Ammon's horn (tissue), 1 donor: ENCODE measurements at regions not wholly inside any gene's neighbourhood (a gene's known extent, or its start where the extent isn't known, plus 50 kb on each side); places are given as distances from the start of the nearest gene placed in this dataset.
A peak's percentile ranks its signal among the peaks of the same experiment; 100 is the strongest.

Experiments used
- DNase-seq: peaks from one replicate; pipeline ENCODE4 v3.0.0-alpha.2; 2016; ENCODE audit warnings: low spot score

DNA sequence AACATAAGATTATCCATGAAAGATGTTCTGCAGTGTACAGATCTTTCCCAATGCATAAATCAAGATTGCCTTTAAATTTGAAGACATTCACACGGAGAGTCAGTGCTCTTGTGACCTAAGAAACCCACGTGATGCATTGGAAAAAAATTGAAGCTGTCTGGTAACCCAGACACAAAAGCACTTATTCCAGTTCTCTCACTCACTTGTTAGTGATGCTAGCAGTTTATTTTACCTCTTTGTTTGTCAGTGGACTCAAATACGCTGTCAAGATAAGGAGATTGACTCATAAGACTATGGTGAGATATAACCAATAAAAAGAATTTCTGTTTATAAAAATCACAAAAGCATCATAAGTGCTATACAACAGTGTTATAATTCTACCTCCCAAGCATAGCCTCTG lies 245.8 kb upstream of the SMIM31 start:
- no peak for DNase-seq

DNA sequence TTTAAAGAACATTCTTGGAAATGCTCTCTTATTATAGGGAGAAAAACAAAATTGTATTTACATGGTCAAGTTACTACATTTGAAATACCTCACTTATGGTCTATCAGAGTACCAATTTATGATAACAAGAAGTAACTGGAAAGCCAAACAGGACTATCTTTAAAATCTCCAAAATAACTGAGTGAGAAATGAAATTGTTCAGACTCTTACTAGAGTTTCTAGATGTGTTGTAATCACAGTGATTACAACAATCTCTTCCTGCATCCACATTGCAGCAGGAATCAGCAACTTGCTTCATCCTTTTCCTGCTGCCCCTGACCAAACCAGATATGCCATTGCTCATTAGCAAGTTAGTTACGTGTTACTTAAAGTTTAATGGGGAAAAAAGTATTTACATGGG lies 245.2 kb upstream of the SMIM31 start:
- no peak for DNase-seq

- no peak for DNase-seq
Measured at GRCh38 chr4:164509951-164510350, 244.0 kb upstream of the SMIM31 start.

DNA sequence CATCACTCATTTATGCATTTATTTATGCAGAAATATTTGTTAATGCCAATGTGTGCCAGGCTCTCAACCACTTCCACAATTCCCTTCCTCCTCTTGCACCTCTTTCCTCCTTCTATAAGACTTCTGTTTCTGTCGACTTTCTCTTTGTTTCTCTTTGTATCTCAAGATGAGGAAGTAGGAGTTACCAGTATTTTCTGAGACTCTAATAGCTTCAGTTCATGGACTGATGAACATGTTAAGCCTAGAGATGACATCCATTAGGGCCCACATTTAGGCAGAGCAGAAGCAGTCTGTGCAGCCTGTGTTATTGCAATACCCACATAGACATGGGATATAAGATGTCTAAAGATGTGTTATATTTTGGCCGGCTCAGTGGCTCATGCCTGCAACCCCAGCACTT lies 241.8 kb upstream of the SMIM31 start:
- DNase-seq: no peak

DNA sequence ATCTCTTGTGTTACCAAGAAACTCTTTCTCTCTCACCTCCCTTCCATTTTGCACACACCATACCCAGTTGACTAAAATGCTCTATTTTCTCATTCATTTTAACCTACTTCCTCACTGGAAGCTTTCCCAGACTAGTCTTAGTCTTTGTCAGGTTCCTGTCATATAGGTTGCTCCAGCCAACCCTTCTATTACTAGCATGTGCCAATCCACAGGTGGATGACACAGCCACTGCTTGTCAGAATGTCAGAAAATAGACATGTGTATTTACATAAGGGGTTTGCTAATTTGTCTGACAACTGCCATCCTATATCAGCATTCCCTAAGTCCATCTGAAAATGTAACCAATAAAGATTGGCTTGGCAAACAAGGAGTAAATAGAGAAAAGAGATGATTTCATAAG lies 239.2 kb upstream of the SMIM31 start:
- DNase-seq: no peak

DNA sequence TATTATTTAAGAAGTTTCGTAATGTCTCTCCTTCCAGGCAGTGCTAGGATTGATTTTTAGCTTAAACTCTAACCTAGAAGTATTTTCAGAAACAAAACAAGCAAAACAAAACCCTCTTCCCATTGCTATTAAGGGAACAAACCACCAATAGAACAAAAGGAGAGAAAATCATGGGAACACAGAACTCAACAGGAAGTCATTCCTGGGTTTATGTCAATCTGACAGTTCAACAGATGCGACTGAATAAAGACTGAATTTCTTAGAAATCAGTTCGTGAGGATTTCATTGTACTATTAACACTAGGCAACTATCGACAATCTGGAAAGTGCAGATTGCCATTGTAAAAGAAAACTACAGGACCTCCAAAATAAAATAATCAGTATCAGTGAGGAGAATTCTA lies 229.1 kb upstream of the SMIM31 start:
- DNase-seq: no peak

DNA sequence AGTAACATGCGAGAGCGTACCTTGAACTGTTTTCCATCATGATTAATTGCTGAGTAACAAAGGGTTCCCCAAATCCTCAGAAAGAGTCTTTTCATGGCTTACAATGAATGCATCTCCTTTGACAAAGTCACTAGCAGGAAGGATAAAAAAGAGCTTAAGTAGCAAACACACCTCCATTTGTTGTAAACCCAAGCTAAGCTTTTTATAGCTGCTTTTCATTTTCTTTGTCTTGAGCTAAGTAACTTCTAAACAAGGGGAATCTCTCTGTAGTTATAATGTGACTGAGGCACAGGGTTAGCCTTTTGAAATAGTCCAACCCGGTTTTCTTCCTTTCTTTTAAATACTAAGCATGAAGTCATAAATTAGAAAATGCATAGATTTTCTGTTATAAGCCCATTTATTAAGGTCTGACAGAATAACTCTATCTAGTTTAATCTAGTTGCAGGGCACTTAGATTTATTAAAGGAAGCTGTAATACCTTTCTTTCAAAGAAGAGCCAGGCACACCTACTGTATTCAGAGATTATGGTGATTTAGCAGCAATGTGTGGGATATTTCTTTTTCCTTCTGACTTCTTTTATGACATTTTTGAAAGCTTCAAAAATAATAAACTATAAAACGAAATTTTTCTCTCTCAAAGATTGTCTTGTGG lies 226.9 kb upstream of the SMIM31 start:
- DNase-seq: no peak

DNA sequence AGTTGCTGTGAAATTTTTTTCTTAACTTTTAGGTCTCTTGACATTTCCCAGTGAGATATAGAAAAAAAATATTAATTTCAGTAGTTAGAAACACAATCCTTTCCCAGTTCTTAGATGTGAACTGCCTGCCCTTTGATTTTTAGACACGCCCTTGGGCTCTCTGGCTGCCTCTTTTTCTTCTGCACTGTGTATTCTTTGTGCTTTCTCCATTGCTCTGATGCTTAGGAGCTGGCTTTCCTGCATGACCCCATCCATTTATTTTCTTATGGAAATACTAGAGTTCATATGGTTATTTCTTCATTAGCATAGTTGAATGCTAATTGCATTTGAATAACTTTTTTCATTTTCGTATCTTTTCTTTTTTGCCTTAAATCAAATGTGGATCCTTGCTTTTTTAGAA lies 224.9 kb upstream of the SMIM31 start:
- no peak for DNase-seq

- DNase-seq: no peak
Measured at GRCh38 chr4:164529486-164529885, 224.4 kb upstream of the SMIM31 start.

DNA sequence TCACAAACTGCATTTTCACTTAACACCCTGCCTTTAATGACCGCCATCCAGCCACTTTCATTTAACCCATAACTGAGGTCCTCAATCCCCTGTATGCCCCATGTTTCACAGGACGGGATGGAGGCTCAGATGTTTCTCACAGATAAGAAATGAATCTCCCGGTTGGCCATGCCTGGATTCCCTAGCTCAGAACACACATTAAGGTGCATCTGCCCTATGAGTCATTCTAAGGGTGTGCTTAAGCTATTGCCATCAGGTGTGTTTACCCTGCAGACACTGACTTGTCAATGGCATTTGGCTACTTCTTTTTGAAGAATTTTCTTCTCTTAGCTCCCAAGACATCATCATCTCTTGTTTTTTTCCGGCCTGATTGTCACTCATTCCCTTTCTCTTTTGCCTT lies 222.6 kb upstream of the SMIM31 start:
- no peak for DNase-seq

GRCh38 chr4:164536814-164537213 lies 217.1 kb upstream of the SMIM31 start:
- DNase-seq: peak; percentile 62

DNA sequence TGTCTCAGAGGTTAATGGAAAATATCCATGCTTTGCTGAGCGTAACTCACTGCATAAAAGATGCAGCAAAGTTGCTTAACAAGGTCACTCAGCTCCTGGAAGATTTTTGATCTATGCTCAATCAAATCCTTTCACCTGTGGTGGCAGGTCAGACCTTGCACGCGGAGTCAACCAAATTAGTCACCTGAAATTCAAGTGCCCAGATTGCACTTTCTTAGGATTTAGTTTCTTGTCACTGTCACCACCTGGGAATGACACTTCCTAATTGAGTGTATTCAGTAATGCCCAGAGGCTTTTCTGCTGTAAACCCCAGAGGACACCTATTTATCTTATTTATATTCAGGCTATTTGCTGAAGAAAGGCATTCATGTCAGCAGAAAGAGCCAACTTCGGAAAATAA lies 215.8 kb upstream of the SMIM31 start:
- no peak for DNase-seq

- DNase-seq: no peak
Measured at GRCh38 chr4:164540987-164541386, 212.9 kb upstream of the SMIM31 start.

- no peak for DNase-seq
Measured at GRCh38 chr4:164542431-164542830, 211.5 kb upstream of the SMIM31 start.

DNA sequence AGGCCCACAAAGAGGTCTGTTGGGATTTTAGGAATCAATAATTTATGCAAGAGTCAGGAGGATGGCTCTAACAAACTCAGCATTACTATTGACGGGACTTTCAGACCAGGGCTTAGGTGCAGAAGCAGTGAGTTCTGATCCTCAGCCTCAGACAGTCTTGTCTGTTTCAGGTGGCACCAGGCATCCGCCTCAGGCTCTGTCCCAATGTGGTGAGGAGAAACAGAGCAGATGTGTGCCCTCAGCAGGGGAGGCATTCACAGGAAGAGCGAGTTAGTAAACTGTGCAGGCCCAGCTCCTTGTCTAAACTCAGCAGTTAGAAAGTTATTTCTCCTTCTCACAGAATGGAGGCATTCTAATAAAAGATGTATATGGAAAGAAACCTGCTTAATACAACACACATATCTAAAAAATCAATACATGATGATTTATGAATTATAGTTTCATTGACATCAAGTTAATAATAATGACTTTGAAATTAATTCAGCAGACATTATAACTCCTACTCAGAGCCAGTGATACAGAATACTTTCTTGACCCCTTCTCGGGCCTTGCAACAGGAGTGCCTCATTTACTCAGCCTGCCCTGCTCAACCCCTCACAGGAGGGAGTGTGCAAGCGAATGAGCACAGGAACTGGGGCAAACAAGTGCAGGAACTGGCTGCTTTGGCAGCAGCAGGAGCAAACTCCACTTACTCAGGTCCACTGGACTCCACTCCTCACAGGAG lies 202.8 kb upstream of the SMIM31 start:
- DNase-seq: no peak

GRCh38 chr4:164551713-164552040 lies 202.3 kb upstream of the SMIM31 start:
- DNase-seq: no peak

GRCh38 chr4:164571593-164572390 lies 182.1 kb upstream of the SMIM31 start:
- no peak for DNase-seq

DNA sequence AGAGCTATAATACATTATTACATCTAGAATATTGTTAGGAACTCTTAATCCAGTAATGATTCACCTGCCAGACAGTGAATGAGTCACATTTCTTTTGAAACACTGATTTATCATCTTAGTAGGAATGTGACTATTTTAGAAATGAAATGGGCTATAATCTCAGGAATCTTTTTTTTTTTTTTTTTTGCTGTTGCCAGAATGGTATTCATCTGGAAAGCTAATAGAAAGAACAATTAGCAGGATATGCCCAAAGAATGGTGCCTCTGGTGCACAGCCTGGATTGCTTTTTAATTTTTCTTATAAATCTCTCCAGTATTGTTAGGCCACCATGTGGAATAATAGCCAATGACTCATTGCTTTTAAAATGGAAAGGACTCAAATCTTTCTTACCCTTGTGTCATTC lies 181.1 kb upstream of the SMIM31 start:
- no peak for DNase-seq

DNA sequence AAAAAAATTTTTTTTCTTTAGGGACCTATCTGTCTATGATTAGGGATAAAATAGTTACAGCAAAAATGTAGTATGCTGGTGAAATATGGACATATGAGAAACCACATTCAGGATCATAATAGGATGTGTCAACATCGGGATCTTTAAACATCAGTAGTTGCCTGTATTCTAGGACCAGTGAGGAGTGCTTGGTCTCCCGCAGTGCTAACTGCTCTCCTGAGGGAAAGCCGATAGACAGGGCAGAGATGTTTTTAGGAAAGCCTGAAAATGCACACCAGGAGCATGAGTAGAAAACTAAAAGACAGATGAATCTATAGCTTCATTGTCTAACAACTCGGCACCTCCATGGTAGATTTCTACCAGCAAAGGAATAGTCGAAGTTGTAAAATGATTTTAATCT lies 178.1 kb upstream of the SMIM31 start:
- no peak for DNase-seq

DNA sequence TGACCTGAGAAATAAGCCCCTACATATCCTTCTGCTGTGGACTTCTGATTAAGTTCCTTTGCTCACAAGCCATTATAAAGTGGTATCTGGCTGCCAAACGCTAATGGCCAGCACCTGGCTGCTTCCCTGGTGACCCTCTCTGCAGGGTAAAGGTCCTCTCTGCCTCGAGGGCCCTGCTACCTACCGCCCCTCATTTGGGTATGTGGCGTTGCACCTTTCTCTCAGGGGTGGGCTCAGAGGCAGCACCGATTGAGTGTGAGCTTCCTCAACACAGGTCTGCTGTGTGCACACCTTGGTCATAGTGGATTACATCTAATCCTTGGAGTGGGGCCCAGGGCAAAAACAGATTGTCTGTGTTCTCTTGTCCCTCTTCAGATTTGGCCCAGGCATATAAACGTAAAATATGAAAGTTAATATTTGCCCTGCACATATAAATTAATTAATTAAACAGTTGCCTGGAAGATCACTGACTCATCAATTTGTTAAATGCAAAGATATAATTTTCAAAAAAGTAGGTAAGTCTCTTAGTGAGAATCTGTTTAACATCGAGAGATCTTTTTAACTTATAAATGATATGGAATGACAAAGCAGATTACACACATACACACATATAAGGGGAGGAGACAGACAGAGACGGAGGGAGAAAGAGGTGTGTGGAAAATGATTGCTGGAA lies 174.5 kb upstream of the SMIM31 start:
- DNase-seq: no peak

DNA sequence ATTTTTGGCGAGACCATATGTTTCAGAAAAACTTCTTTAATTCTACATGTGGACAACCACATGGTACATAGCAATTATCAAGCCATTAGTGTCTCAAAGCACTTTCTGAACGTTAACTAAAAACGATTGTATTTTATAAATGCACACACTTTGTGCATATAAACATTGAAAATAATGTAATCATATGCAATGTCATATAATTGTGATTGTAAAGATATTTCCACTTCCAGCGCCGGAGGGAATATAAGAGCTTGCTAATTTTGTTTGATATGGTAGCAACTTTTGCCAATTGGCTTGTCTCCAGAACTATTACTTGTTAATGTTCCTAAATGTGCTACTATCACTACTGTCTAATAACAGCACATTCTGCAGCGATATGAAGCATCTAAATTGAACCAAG lies 162.3 kb upstream of the SMIM31 start:
- DNase-seq: no peak

DNA sequence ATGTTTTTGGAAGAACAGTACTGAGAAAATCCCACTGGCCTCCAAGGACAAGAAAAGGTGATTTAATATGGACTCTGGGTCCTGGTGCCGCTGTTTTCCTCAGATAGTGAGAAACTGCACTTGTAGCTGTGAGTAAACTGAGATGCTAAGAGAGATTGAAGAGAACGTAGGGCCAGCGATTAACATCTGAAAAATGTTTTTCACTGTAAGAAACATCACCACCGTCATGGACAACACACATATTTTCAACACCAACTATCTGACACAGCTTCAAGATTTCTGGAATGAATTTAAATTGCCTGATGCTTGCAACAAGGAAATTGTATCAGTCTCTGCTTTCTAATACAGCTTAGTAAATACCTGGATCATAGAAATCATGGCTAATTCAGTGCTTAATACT lies 158.2 kb upstream of the SMIM31 start:
- DNase-seq: no peak
